ENCODE measurements at regions not wholly inside any gene's neighbourhood (a gene's known extent, or its start where the extent isn't known, plus 50 kb on each side); places are given as distances from the start of the nearest gene placed in this dataset.

DNA sequence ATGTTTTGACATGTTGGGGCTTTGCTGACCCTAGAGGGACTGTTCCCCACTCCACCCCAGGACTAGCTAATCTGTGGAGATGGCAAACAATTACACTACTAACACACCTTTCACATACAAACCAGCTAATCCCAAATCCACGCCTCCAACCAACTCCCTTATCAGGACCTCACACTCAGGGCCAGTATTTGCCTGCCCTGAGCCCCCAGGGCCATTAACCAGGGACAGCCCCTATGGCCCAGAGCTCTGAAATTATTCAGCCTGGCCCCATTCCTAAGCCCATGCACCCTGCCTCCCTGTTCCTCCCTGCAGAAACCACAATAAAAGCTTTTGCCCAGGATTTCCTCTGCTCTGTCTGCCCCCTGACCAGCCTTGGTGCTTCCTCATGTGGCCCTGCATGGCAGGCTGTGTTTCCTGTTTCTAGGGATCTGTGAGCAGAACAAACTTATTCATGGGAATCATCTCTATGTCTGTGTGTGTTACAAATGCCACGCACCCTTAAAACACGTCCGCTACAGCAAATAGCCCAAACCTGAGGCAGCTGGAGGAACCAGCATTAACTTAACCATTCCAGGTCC lies 121.2 kb downstream of the PXDC1 start:
- TF ChIP-seq, protein P1, sequence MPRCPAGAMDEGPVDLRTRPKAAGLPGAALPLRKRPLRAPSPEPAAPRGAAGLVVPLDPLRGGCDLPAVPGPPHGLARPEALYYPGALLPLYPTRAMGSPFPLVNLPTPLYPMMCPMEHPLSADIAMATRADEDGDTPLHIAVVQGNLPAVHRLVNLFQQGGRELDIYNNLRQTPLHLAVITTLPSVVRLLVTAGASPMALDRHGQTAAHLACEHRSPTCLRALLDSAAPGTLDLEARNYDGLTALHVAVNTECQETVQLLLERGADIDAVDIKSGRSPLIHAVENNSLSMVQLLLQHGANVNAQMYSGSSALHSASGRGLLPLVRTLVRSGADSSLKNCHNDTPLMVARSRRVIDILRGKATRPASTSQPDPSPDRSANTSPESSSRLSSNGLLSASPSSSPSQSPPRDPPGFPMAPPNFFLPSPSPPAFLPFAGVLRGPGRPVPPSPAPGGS (IDR thresholded peaks at IDR 0.05; ENCODE audit: borderline replicate concordance, insufficient read depth, low read depth, low read length, poor library complexity, severe bottlenecking): no peak
- TF ChIP-seq, protein P2, sequence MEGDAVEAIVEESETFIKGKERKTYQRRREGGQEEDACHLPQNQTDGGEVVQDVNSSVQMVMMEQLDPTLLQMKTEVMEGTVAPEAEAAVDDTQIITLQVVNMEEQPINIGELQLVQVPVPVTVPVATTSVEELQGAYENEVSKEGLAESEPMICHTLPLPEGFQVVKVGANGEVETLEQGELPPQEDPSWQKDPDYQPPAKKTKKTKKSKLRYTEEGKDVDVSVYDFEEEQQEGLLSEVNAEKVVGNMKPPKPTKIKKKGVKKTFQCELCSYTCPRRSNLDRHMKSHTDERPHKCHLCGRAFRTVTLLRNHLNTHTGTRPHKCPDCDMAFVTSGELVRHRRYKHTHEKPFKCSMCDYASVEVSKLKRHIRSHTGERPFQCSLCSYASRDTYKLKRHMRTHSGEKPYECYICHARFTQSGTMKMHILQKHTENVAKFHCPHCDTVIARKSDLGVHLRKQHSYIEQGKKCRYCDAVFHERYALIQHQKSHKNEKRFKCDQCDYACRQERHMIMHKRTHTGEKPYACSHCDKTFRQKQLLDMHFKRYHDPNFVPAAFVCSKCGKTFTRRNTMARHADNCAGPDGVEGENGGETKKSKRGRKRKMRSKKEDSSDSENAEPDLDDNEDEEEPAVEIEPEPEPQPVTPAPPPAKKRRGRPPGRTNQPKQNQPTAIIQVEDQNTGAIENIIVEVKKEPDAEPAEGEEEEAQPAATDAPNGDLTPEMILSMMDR (IDR thresholded peaks at IDR 0.05 in 2 of 3, conservative IDR thresholded peaks at IDR 0.05 in 1 of 3; ENCODE audit: control insufficient read depth in 2 of 3, extremely low read depth in 1 of 3, insufficient read depth in 1 of 3, low read depth in 3 of 3, low read length in 3 of 3): no peak
- TF ChIP-seq ZNF24 (IDR thresholded peaks at IDR 0.05) (no peak), EP300 (IDR thresholded peaks at IDR 0.05; ENCODE audit: borderline replicate concordance in 1 of 2, control insufficient read depth in 1 of 2, low read depth in 2 of 2, low read length in 2 of 2) (no peak), POLR2A (IDR thresholded peaks at IDR 0.05; ENCODE audit: low read depth, low read length) (no peak), YY1 (IDR thresholded peaks at IDR 0.05; ENCODE audit: low read depth, low read length) (no peak), GABPA (IDR thresholded peaks at IDR 0.05; ENCODE audit: low read depth) (no peak), HCFC1 (IDR thresholded peaks at IDR 0.05; ENCODE audit: low read length) (no peak), POLR2AphosphoS5 (IDR thresholded peaks at IDR 0.05; ENCODE audit: low read length) (no peak)
- TF ChIP-seq, protein P3, sequence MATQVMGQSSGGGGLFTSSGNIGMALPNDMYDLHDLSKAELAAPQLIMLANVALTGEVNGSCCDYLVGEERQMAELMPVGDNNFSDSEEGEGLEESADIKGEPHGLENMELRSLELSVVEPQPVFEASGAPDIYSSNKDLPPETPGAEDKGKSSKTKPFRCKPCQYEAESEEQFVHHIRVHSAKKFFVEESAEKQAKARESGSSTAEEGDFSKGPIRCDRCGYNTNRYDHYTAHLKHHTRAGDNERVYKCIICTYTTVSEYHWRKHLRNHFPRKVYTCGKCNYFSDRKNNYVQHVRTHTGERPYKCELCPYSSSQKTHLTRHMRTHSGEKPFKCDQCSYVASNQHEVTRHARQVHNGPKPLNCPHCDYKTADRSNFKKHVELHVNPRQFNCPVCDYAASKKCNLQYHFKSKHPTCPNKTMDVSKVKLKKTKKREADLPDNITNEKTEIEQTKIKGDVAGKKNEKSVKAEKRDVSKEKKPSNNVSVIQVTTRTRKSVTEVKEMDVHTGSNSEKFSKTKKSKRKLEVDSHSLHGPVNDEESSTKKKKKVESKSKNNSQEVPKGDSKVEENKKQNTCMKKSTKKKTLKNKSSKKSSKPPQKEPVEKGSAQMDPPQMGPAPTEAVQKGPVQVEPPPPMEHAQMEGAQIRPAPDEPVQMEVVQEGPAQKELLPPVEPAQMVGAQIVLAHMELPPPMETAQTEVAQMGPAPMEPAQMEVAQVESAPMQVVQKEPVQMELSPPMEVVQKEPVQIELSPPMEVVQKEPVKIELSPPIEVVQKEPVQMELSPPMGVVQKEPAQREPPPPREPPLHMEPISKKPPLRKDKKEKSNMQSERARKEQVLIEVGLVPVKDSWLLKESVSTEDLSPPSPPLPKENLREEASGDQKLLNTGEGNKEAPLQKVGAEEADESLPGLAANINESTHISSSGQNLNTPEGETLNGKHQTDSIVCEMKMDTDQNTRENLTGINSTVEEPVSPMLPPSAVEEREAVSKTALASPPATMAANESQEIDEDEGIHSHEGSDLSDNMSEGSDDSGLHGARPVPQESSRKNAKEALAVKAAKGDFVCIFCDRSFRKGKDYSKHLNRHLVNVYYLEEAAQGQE (IDR thresholded peaks at IDR 0.05; ENCODE audit: low read depth, low read length): no peak

All from GM12878 (cell line).